Type B pancreatic cell (in vitro differentiated cells): ENCODE measurements at regions not wholly inside any gene's neighbourhood (a gene's known extent, or its start where the extent isn't known, plus 50 kb on each side); places are given as distances from the start of the nearest gene placed in this dataset.

Source experiments
- DNase-seq: peaks from one replicate; pipeline ENCODE4 v3.0.0; 2021; ENCODE audit warnings: mixed read lengths; ENCODE audit not compliant: unreplicated experiment; ENCODE audit errors: extremely low spot score
- H3K27ac Mint-ChIP-seq: 2 replicates; pipeline ENCODE4 v1.8.0; 2021; ENCODE audit warnings: mild to moderate bottlenecking, mixed read lengths
- H3K27me3 Mint-ChIP-seq: 2 replicates; pipeline ENCODE4 v1.8.0; 2021; ENCODE audit warnings: mixed read lengths
- H3K36me3 Mint-ChIP-seq: 2 replicates; pipeline ENCODE4 v1.8.0; 2021; ENCODE audit warnings: mixed read lengths
- H3K4me1 Mint-ChIP-seq: one replicate; pipeline ENCODE4 v1.8.0; 2021; ENCODE audit warnings: mixed read lengths; ENCODE audit not compliant: unreplicated experiment
- H3K4me3 Mint-ChIP-seq: 2 replicates; pipeline ENCODE4 v1.8.0; 2021; ENCODE audit warnings: mild to moderate bottlenecking, mixed read lengths
- H3K9me3 Mint-ChIP-seq: 2 replicates; pipeline ENCODE4 v1.8.0; 2021; ENCODE audit warnings: mixed read lengths
- CTCF ChIP-seq: fragments of 200-600 bp; sonication (generic); conservative IDR thresholded peaks from 2 replicates; pipeline ENCODE4 v1.5.0; 2021; ENCODE audit warnings: antibody characterized with exemption, mild to moderate bottlenecking

GRCh38 chr4:151471728-151472127 is 62.8 kb downstream of the FHIP1A start:
- Mint-ChIP-seq H3K36me3 (peaks cover 6% of the 10 kb centered on the region), H3K27ac (no peak overlapping the region), H3K4me1 (peaks cover 24% of the 10 kb centered on the region), H3K4me3 (no peak overlapping the region), H3K9me3 (no peaks in the 10 kb centered on the region), H3K27me3 (no peaks in the 10 kb centered on the region)
- DNase-seq = no peak
- TF ChIP-seq CTCF = no peak

GRCh38 chr4:151472297-151472696 is 63.3 kb downstream of the FHIP1A start:
- DNase-seq = no peak
- peaks cover 3% of the 10 kb centered on the region for H3K36me3 Mint-ChIP-seq
- peaks cover 24% of the 10 kb centered on the region for H3K4me1 Mint-ChIP-seq
- no peaks in the 10 kb centered on the region for H3K27me3 Mint-ChIP-seq
- H3K9me3 Mint-ChIP-seq = no peaks in the 10 kb centered on the region
- TF ChIP-seq CTCF = no peak
- H3K27ac Mint-ChIP-seq = no peak overlapping the region
- no peak overlapping the region for H3K4me3 Mint-ChIP-seq

GRCh38 chr4:151472711-151473110 is 63.7 kb downstream of the FHIP1A start:
- no peak for DNase-seq
- no peak overlapping the region for H3K27ac Mint-ChIP-seq
- no peaks in the 10 kb centered on the region for H3K27me3 Mint-ChIP-seq
- no peak for TF ChIP-seq CTCF
- no peak overlapping the region for H3K4me3 Mint-ChIP-seq
- no peaks in the 10 kb centered on the region for H3K36me3 Mint-ChIP-seq
- H3K9me3 Mint-ChIP-seq = no peaks in the 10 kb centered on the region
- peaks cover 24% of the 10 kb centered on the region for H3K4me1 Mint-ChIP-seq

GRCh38 chr4:151473521-151474097 is 64.6 kb downstream of the FHIP1A start:
- peaks cover 24% of the 10 kb centered on the region for H3K4me1 Mint-ChIP-seq
- TF ChIP-seq CTCF = no peak
- no peak overlapping the region for H3K4me3 Mint-ChIP-seq
- no peaks in the 10 kb centered on the region for H3K36me3 Mint-ChIP-seq
- no peak for DNase-seq
- no peaks in the 10 kb centered on the region for H3K9me3 Mint-ChIP-seq
- no peak overlapping the region for H3K27ac Mint-ChIP-seq
- no peaks in the 10 kb centered on the region for H3K27me3 Mint-ChIP-seq

GRCh38 chr4:151475035-151475714 is 66.2 kb downstream of the FHIP1A start:
- TF ChIP-seq CTCF = no peak
- Mint-ChIP-seq H3K27me3 (no peaks in the 10 kb centered on the region), H3K27ac (no peak overlapping the region), H3K36me3 (no peaks in the 10 kb centered on the region), H3K4me1 (peaks cover 16% of the 10 kb centered on the region), H3K9me3 (no peaks in the 10 kb centered on the region), H3K4me3 (no peak overlapping the region)
- DNase-seq = no peak
